A204.1 (cell line): ENCODE measurements at regions not wholly inside any gene's neighbourhood (a gene's known extent, or its start where the extent isn't known, plus 50 kb on each side); places are given as distances from the start of the nearest gene placed in this dataset.

ENCODE experiments used
- FAIRE-seq: peaks from 2 replicates; lab custom pipeline; 2012; peaks lifted over from hg19 to GRCh38; lab: Jason Lieb, UNC

GRCh38 chr6:139625998-139626975, 251.8 kb upstream of the CITED2 start:
- no peak for FAIRE-seq

GRCh38 chr6:139625081-139625939, 250.9 kb upstream of the CITED2 start:
- no peak for FAIRE-seq

GRCh38 chr6:139623372-139623771, 248.9 kb upstream of the CITED2 start:
- no peak for FAIRE-seq

- no peak for FAIRE-seq
Measured at GRCh38 chr6:139613496-139613895, 239.0 kb upstream of the CITED2 start.

GRCh38 chr6:139612135-139612465, 237.7 kb upstream of the CITED2 start:
- no peak for FAIRE-seq

- no peak for FAIRE-seq
Measured at GRCh38 chr6:139611327-139612134, 237.1 kb upstream of the CITED2 start.

GRCh38 chr6:139608466-139609261, 234.2 kb upstream of the CITED2 start:
- FAIRE-seq: no peak

GRCh38 chr6:139605350-139605749, 230.9 kb upstream of the CITED2 start:
- FAIRE-seq: no peak

GRCh38 chr6:139603581-139603980, 229.1 kb upstream of the CITED2 start:
- FAIRE-seq: no peak

GRCh38 chr6:139602577-139602976, 228.1 kb upstream of the CITED2 start:
- FAIRE-seq: no peak

GRCh38 chr6:139600919-139601475, 226.5 kb upstream of the CITED2 start:
- no peak for FAIRE-seq

GRCh38 chr6:139600343-139600742, 225.9 kb upstream of the CITED2 start:
- no peak for FAIRE-seq

- FAIRE-seq: no peak
Measured at GRCh38 chr6:139597771-139598755, 223.6 kb upstream of the CITED2 start.

- FAIRE-seq: no peak
Measured at GRCh38 chr6:139597087-139597763, 222.8 kb upstream of the CITED2 start.

- FAIRE-seq: no peak
Measured at GRCh38 chr6:139595183-139595582, 220.7 kb upstream of the CITED2 start.

GRCh38 chr6:139594333-139594965, 220.0 kb upstream of the CITED2 start:
- no peak for FAIRE-seq

- FAIRE-seq: no peak
Measured at GRCh38 chr6:139593081-139593480, 218.6 kb upstream of the CITED2 start.

- FAIRE-seq: no peak
Measured at GRCh38 chr6:139592011-139592410, 217.6 kb upstream of the CITED2 start.
